T-cell (primary cell): ENCODE measurements at regions not wholly inside any gene's neighbourhood (a gene's known extent, or its start where the extent isn't known, plus 50 kb on each side); places are given as distances from the start of the nearest gene placed in this dataset.

Experiments
- ATAC-seq, 4 experiments: fragments of 200-7000 bp in 3 of 4; fragments of 150-1000 bp in 1 of 4; cut with Tn5 transposase; replicated peaks in 1 of 4; 1 replicate in 3 of 4; 2 replicates in 1 of 4; pipeline ENCODE4 v1.10.0; 2021; ENCODE audit warnings: moderate library complexity in 3 of 4, mild to moderate bottlenecking in 2 of 4, moderate number of reproducible peaks in 1 of 4
- CTCF ChIA-PET, 2 donors: fragments of 300-600 bp; sonication (Branson Sonifier 250); formaldehyde crosslinking; loops; one replicate each; lab custom pipeline; 2022; ENCODE audit warnings: antibody characterized with exemption in 2 of 2; lab: Charles Lee
- POLR2A ChIA-PET, 2 donors: fragments of 300-600 bp; sonication (Branson Sonifier 250); formaldehyde crosslinking; loops; one replicate each; lab custom pipeline; 2022; ENCODE audit warnings: antibody characterized with exemption in 2 of 2; lab: Charles Lee
- DNase-seq, 35 experiments: peaks; one replicate each; pipeline versions ENCODE4 v3.0.0 to v3.0.0-alpha.2; 2013 to 2023
- H3K27ac ChIP-seq: one replicate; pipeline ENCODE4 v1.5.1; 2013; ENCODE audit warnings: low read length
- H3K27me3 ChIP-seq, 2 experiments: replicated peaks in 1 of 2; 1 replicate in 1 of 2; 2 replicates in 1 of 2; pipeline versions ENCODE4 v1.6.1 to v1.7.0; 2013; ENCODE audit warnings: low read length in 1 of 2, mixed read lengths in 1 of 2; ENCODE audit not compliant: control insufficient read depth in 2 of 2, insufficient read depth in 2 of 2; ENCODE audit errors: extremely low read depth in 1 of 2
- H3K36me3 ChIP-seq, 2 donors: 1 replicate in 1 of 2; 2 replicates in 1 of 2; pipeline versions ENCODE4 v1.6.1 to v1.7.0; 2013; ENCODE audit warnings: low read length in 1 of 2; ENCODE audit not compliant: control insufficient read depth in 2 of 2, insufficient read depth in 1 of 2; ENCODE audit errors: extremely low read depth in 1 of 2
- H3K4me1 ChIP-seq, 2 experiments: 1 replicate in 1 of 2; 2 replicates in 1 of 2; pipeline versions ENCODE4 v1.6.1 to v1.7.0; 2013; ENCODE audit warnings: low read length in 2 of 2, mixed read lengths in 1 of 2; ENCODE audit not compliant: insufficient read depth in 2 of 2, control insufficient read depth in 1 of 2; ENCODE audit errors: extremely low read depth in 1 of 2
- H3K4me3 ChIP-seq, 2 donors: 1 replicate in 1 of 2; 2 replicates in 1 of 2; pipeline versions ENCODE4 v1.5.1 to v1.7.0; 2013; ENCODE audit warnings: mild to moderate bottlenecking in 2 of 2, low read length in 1 of 2, moderate library complexity in 1 of 2; ENCODE audit not compliant: control insufficient read depth in 1 of 2; ENCODE audit errors: extremely low read depth in 1 of 2
- H3K9me3 ChIP-seq: 2 replicates; pipeline ENCODE4 v1.7.0; 2013
- H3K27ac Mint-ChIP-seq, 2 donors: one replicate each; pipeline ENCODE4 v1.8.0; 2020 to 2021; ENCODE audit warnings: mild to moderate bottlenecking in 2 of 2, mixed read lengths in 2 of 2
- H3K27me3 Mint-ChIP-seq, 2 donors: one replicate each; pipeline ENCODE4 v1.8.0; 2021 to 2022; ENCODE audit warnings: mixed read lengths in 2 of 2
- H3K36me3 Mint-ChIP-seq: one replicate; pipeline ENCODE4 v1.8.0; 2021; ENCODE audit warnings: mixed read lengths
- H3K4me1 Mint-ChIP-seq, 3 donors: one replicate each; pipeline ENCODE4 v1.8.0; 2020 to 2022; ENCODE audit warnings: mixed read lengths in 3 of 3, mild to moderate bottlenecking in 1 of 3
- H3K4me3 Mint-ChIP-seq, 3 donors: one replicate each; pipeline ENCODE4 v1.8.0; 2020 to 2022; ENCODE audit warnings: mild to moderate bottlenecking in 3 of 3, mixed read lengths in 3 of 3, moderate library complexity in 3 of 3
- H3K9me3 Mint-ChIP-seq, 3 donors: one replicate each; pipeline ENCODE4 v1.8.0; 2020 to 2022; ENCODE audit warnings: mixed read lengths in 3 of 3
- WGBS: methylation state at CpG from one replicate; pipeline ENCODE4 v1.1.5; 2013; ENCODE audit warnings: missing lambda C conversion rate; ENCODE audit not compliant: insufficient coverage; 5-methylcytosine and 5-hydroxymethylcytosine counted together

GRCh38 chr5:124584991-124585715, 161.3 kb downstream of the ZNF608 start:
- DNase-seq (no peak), ATAC-seq (no peak)
- Mint-ChIP-seq H3K36me3 (no peaks in the 10 kb centered on the region), H3K27ac (no peak overlapping the region), H3K27me3 (no peaks in the 10 kb centered on the region), H3K4me3 (no peak overlapping the region), H3K4me1 (peaks cover 6 to 14% (median 14%) of the 10 kb centered on the region in 3 donors), H3K9me3 (no peaks in the 10 kb centered on the region)
- WGBS = 23% methylated on average over 1 of the region's 4 CpGs
- Histone ChIP-seq H3K36me3 (no peaks in the 10 kb centered on the region), H3K4me3 (no peak overlapping the region), H3K9me3 (no peaks in the 10 kb centered on the region), H3K27me3 (no peaks in the 10 kb centered on the region), H3K4me1 (no peaks in the 10 kb centered on the region), H3K27ac (no peak overlapping the region)
- POLR2A ChIA-PET = no interaction called here
- CTCF ChIA-PET = no interaction called here

- H3K4me1 ChIP-seq = no peaks in the 10 kb centered on the region
- H3K4me3 Mint-ChIP-seq = no peak overlapping the region
- ChIA-PET POLR2A (no interaction called here), CTCF (no interaction called here)
- no peaks in the 10 kb centered on the region for H3K27me3 ChIP-seq
- peak in 1 of 35 experiments; percentile 22 for DNase-seq
- no peaks in the 10 kb centered on the region for H3K9me3 ChIP-seq
- H3K9me3 Mint-ChIP-seq = no peaks in the 10 kb centered on the region
- no peak overlapping the region for H3K27ac ChIP-seq
- no peaks in the 10 kb centered on the region for H3K36me3 Mint-ChIP-seq
- H3K27me3 Mint-ChIP-seq = peaks cover 0 to under 1% of the 10 kb centered on the region in 2 donors
- ATAC-seq = peak; percentile 77 to 90 (median 84)
- H3K27ac Mint-ChIP-seq = peak overlapping the region; percentile 37 to 43
- WGBS = 7% methylated on average over 3 of the region's 7 CpGs
- H3K36me3 ChIP-seq = no peaks in the 10 kb centered on the region
- peaks cover 6 to 14% (median 14%) of the 10 kb centered on the region in 3 donors for H3K4me1 Mint-ChIP-seq
- no peak overlapping the region for H3K4me3 ChIP-seq
These were observed 162.7 kb downstream of the ZNF608 start for GRCh38 chr5:124583469-124584350.

GRCh38 chr5:124582561-124582840, 163.9 kb downstream of the ZNF608 start:
- Histone ChIP-seq H3K4me1 (no peaks in the 10 kb centered on the region), H3K36me3 (no peaks in the 10 kb centered on the region), H3K4me3 (no peak overlapping the region), H3K9me3 (no peaks in the 10 kb centered on the region), H3K27ac (no peak overlapping the region), H3K27me3 (no peaks in the 10 kb centered on the region)
- Mint-ChIP-seq H3K4me1 (peaks cover 6 to 14% (median 14%) of the 10 kb centered on the region in 3 donors), H3K9me3 (no peaks in the 10 kb centered on the region), H3K27me3 (peaks cover 0 to 5% of the 10 kb centered on the region in 2 donors), H3K4me3 (no peak overlapping the region), H3K36me3 (no peaks in the 10 kb centered on the region), H3K27ac (no peak overlapping the region)
- ATAC-seq (no peak), DNase-seq (no peak)
- POLR2A ChIA-PET = interaction anchor here in 1 of 2 donors (0.5 kb wide), 1 partner anchor 69 kb away, joined by 9 read pairs; no protein-coding TSS in a partner anchor
- CTCF ChIA-PET = no interaction called here
- no CpG with 5 or more reads among the region's 1 CpG for WGBS

DNA sequence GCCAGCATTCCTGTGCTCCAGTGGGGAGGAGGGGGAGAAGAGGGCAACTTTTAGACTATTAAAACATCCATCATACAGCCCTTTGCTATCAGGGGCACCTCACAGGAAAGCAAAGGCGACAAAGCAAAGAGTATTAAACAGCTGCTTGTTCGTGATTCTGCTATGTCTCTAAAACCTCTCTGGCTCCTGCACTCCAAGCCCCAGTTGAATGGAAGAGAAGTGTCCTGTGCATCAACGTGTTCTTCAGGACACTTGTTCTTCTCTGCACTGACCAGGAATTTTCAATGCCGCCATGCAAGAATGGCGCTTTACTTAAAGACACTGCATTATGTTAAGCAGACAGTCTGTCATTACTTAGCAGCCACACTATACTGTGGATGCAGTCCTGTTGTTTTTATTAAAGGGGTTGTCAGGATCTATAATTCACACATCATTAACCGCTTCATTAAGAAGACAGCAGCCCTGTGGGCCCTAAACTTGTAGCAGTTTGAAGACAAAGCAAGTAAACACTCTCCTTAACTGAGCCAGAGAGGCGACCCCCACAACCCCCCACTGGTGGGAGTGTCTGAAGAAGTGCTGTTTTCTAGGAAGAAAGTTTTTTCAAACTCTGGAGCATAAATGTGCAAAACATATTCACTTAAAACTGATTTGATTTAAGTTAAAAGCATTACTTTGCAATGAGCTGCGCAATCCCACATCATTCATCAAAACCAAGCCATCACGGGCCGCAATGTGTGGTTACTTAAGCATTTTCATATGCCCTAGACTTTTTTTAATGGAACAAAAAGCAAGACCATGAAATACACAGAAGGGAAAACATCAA, 164.5 kb downstream of the ZNF608 start:
- H3K4me1 Mint-ChIP-seq = peaks cover 6 to 14% (median 14%) of the 10 kb centered on the region in 3 donors
- Histone ChIP-seq H3K36me3 (no peaks in the 10 kb centered on the region), H3K27ac (no peak overlapping the region), H3K27me3 (no peaks in the 10 kb centered on the region), H3K9me3 (no peaks in the 10 kb centered on the region), H3K4me1 (no peaks in the 10 kb centered on the region), H3K4me3 (no peak overlapping the region)
- H3K9me3 Mint-ChIP-seq = no peaks in the 10 kb centered on the region
- H3K27me3 Mint-ChIP-seq = peaks cover 0 to 5% of the 10 kb centered on the region in 2 donors
- ChIA-PET POLR2A (no interaction called here), CTCF (no interaction called here)
- H3K27ac Mint-ChIP-seq = no peak overlapping the region
- no peaks in the 10 kb centered on the region for H3K36me3 Mint-ChIP-seq
- WGBS = 60% methylated on average over 1 of the region's 10 CpGs
- ATAC-seq (no peak), DNase-seq (no peak)
- H3K4me3 Mint-ChIP-seq = no peak overlapping the region

- DNase-seq = no peak
- Histone ChIP-seq H3K27me3 (no peaks in the 10 kb centered on the region), H3K4me1 (no peaks in the 10 kb centered on the region), H3K4me3 (no peak overlapping the region), H3K27ac (no peak overlapping the region), H3K9me3 (no peaks in the 10 kb centered on the region), H3K36me3 (no peaks in the 10 kb centered on the region)
- H3K27me3 Mint-ChIP-seq = peaks cover 0 to 9% of the 10 kb centered on the region in 2 donors
- POLR2A ChIA-PET = no interaction called here
- H3K36me3 Mint-ChIP-seq = no peaks in the 10 kb centered on the region
- no peak overlapping the region for H3K4me3 Mint-ChIP-seq
- H3K9me3 Mint-ChIP-seq = no peaks in the 10 kb centered on the region
- H3K4me1 Mint-ChIP-seq = peaks cover 6 to 14% (median 14%) of the 10 kb centered on the region in 3 donors
- no peak for ATAC-seq
- 80% methylated on average over 5 of the region's 9 CpGs for WGBS
- H3K27ac Mint-ChIP-seq = no peak overlapping the region
- CTCF ChIA-PET = no interaction called here
These were observed 165.3 kb downstream of the ZNF608 start for GRCh38 chr5:124580925-124581737.
